Spleen (tissue), 7 donors: ENCODE measurements at regions not wholly inside any gene's neighbourhood (a gene's known extent, or its start where the extent isn't known, plus 50 kb on each side); places are given as distances from the start of the nearest gene placed in this dataset.

Source experiments
- POLR2A ChIP-seq, 3 donors: fragments of 450-650 bp; IDR thresholded peaks; one replicate each; pipeline ENCODE4 v1.5.1; 2017; ENCODE audit warnings: antibody characterized with exemption in 3 of 3, mild to moderate bottlenecking in 1 of 3
- POLR2AphosphoS5 ChIP-seq, 3 donors: sonication (generic); formaldehyde crosslinking; IDR thresholded peaks; one replicate each; pipeline ENCODE4 v1.5.1; 2017; ENCODE audit warnings: antibody characterized with exemption in 3 of 3
- TF ChIP-seq, protein P1 (sequence below), 11 experiments: fragments of 200-600 bp in 7 of 11; fragments of 450-650 bp in 4 of 11; sonication (generic) in 4 of 11; IDR thresholded peaks in 8 of 11; conservative IDR thresholded peaks in 3 of 11; 1 replicate in 7 of 11; 2 replicates in 4 of 11; pipeline versions ENCODE4 v1.4.0 to v1.8.0; 2016 to 2021; ENCODE audit warnings: antibody characterized with exemption in 11 of 11, inconsistent platforms in 4 of 11, mild to moderate bottlenecking in 1 of 11
- donor health status: DM: no; HTN: no; CAD: no; lungs with moderate emphysema.
- donor health status: DM: no; HTN: no; CAD: no.
- donor health status: DM: no; HTN: no; CAD: no.

DNA sequence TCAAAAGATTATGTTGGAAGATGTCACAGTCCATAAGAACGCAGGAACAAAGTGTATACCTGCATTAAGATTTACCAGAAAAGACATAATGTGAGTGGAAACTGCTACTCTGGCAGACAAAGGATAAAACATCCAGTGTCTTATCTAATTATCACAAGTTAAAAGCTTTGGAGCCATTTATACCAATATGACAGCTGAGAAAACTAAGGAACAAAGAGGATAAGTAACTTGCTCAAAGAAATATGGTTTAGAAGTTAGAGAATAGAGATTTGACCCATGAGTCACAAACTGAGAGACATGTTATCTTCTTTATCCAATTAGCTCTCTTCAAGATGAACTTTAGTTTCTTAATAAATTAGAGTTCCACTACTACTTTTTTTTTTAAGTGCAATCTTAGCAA lies 1473.7 kb downstream of the OTOL1 start:
- TF ChIP-seq POLR2A (IDR thresholded peaks at IDR 0.05) (no peak), POLR2AphosphoS5 (IDR thresholded peaks at IDR 0.05) (no peak)
- TF ChIP-seq, protein P1, sequence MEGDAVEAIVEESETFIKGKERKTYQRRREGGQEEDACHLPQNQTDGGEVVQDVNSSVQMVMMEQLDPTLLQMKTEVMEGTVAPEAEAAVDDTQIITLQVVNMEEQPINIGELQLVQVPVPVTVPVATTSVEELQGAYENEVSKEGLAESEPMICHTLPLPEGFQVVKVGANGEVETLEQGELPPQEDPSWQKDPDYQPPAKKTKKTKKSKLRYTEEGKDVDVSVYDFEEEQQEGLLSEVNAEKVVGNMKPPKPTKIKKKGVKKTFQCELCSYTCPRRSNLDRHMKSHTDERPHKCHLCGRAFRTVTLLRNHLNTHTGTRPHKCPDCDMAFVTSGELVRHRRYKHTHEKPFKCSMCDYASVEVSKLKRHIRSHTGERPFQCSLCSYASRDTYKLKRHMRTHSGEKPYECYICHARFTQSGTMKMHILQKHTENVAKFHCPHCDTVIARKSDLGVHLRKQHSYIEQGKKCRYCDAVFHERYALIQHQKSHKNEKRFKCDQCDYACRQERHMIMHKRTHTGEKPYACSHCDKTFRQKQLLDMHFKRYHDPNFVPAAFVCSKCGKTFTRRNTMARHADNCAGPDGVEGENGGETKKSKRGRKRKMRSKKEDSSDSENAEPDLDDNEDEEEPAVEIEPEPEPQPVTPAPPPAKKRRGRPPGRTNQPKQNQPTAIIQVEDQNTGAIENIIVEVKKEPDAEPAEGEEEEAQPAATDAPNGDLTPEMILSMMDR (IDR thresholded peaks at IDR 0.05 in 8 of 11, conservative IDR thresholded peaks at IDR 0.05 in 3 of 11), result no peak
